Testis (tissue), 2 donors: ENCODE measurements at regions not wholly inside any gene's neighbourhood (a gene's known extent, or its start where the extent isn't known, plus 50 kb on each side); places are given as distances from the start of the nearest gene placed in this dataset.

ENCODE experiments used
- POLR2A ChIP-seq: fragments of 450-650 bp; IDR thresholded peaks from one replicate; pipeline ENCODE4 v1.6.1; 2017; ENCODE audit warnings: antibody characterized with exemption, mild to moderate bottlenecking, moderate library complexity
- TF ChIP-seq, protein P1 (sequence below), 3 experiments: fragments of 450-650 bp in 2 of 3; fragments of 200-600 bp in 1 of 3; sonication (generic) in 1 of 3; IDR thresholded peaks; one replicate each; pipeline ENCODE4 v1.5.1; 2016 to 2019; ENCODE audit warnings: antibody characterized with exemption in 3 of 3, mild to moderate bottlenecking in 2 of 3, moderate library complexity in 1 of 3

DNA sequence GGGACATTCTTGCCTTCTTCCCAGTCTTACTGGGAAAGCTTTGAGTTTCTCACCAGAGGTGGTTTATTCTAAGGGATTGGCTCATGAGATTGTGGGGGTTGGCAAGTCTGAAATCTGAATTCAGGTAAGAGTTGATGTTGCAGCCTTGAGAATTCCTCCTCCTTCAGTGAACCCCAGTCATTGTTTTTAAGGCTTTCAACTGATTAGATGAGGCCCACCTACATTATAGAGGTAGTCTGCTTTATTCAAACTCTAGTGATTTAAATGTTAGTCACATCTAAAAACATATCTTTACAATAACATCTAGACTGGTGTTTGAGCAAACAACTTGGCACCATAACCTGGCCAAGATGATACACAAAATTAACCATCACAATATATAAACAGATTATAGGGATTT, 156.5 kb upstream of the MED14 start:
- TF ChIP-seq POLR2A: no peak
- TF ChIP-seq, protein P1, sequence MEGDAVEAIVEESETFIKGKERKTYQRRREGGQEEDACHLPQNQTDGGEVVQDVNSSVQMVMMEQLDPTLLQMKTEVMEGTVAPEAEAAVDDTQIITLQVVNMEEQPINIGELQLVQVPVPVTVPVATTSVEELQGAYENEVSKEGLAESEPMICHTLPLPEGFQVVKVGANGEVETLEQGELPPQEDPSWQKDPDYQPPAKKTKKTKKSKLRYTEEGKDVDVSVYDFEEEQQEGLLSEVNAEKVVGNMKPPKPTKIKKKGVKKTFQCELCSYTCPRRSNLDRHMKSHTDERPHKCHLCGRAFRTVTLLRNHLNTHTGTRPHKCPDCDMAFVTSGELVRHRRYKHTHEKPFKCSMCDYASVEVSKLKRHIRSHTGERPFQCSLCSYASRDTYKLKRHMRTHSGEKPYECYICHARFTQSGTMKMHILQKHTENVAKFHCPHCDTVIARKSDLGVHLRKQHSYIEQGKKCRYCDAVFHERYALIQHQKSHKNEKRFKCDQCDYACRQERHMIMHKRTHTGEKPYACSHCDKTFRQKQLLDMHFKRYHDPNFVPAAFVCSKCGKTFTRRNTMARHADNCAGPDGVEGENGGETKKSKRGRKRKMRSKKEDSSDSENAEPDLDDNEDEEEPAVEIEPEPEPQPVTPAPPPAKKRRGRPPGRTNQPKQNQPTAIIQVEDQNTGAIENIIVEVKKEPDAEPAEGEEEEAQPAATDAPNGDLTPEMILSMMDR (IDR thresholded peaks at IDR 0.05): no peak
